ENCODE measurements at regions not wholly inside any gene's neighbourhood (a gene's known extent, or its start where the extent isn't known, plus 50 kb on each side); places are given as distances from the start of the nearest gene placed in this dataset.

DNA sequence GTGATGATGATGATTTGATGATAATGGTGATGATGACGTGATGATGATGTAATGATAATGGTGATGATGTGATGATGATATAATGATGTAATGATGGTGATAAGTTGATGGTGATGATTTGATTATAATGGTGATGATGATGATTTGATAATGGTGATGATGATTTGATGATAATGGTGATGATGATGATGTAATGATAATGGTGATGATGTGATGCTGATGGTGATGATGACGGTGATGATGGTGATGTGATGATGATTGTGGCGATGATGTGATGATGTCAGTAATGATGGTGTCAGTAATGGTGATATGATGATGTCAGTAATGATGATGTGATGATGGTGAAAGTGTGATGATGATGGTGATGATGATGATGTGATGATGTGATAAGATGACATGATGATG lies 613.4 kb downstream of the AACS start:
- Histone ChIP-seq H4K20me1 (ENCODE audit: low read depth, low read length) (no peaks in the 10 kb centered on the region), H3K36me3 (ENCODE audit: low read length) (no peaks in the 10 kb centered on the region), H3K9ac (ENCODE audit: low read length) (no peak overlapping the region), H3K4me2 (ENCODE audit: low read depth, low read length, poor library complexity, severe bottlenecking) (no peak overlapping the region), H3K27me3 (ENCODE audit: low read length) (no peaks in the 10 kb centered on the region), H3K79me2 (ENCODE audit: insufficient read depth, low read length) (no peaks in the 10 kb centered on the region), H3K4me3 (ENCODE audit: insufficient read depth, low read length, poor library complexity, severe bottlenecking) (no peak overlapping the region), H3K27ac (ENCODE audit: low read depth, low read length) (no peak overlapping the region), H2AFZ (ENCODE audit: low read depth, low read length, severe bottlenecking) (no peak overlapping the region), H3F3A (ENCODE audit: insufficient read depth) (no peaks in the 10 kb centered on the region), H3K9me3 (ENCODE audit: insufficient read depth, low read length) (no peaks in the 10 kb centered on the region), H3K9me2 (replicated peaks; ENCODE audit: insufficient read depth, low read length) (no peaks in the 10 kb centered on the region)
- TF ChIP-seq EZH2phosphoT487 (conservative IDR thresholded peaks at IDR 0.05; ENCODE audit: low read length) = no peak
- TF ChIP-seq, protein P1, sequence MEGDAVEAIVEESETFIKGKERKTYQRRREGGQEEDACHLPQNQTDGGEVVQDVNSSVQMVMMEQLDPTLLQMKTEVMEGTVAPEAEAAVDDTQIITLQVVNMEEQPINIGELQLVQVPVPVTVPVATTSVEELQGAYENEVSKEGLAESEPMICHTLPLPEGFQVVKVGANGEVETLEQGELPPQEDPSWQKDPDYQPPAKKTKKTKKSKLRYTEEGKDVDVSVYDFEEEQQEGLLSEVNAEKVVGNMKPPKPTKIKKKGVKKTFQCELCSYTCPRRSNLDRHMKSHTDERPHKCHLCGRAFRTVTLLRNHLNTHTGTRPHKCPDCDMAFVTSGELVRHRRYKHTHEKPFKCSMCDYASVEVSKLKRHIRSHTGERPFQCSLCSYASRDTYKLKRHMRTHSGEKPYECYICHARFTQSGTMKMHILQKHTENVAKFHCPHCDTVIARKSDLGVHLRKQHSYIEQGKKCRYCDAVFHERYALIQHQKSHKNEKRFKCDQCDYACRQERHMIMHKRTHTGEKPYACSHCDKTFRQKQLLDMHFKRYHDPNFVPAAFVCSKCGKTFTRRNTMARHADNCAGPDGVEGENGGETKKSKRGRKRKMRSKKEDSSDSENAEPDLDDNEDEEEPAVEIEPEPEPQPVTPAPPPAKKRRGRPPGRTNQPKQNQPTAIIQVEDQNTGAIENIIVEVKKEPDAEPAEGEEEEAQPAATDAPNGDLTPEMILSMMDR (IDR thresholded peaks at IDR 0.05; ENCODE audit: insufficient read depth, low read length, poor library complexity, severe bottlenecking) = no peak

DNA sequence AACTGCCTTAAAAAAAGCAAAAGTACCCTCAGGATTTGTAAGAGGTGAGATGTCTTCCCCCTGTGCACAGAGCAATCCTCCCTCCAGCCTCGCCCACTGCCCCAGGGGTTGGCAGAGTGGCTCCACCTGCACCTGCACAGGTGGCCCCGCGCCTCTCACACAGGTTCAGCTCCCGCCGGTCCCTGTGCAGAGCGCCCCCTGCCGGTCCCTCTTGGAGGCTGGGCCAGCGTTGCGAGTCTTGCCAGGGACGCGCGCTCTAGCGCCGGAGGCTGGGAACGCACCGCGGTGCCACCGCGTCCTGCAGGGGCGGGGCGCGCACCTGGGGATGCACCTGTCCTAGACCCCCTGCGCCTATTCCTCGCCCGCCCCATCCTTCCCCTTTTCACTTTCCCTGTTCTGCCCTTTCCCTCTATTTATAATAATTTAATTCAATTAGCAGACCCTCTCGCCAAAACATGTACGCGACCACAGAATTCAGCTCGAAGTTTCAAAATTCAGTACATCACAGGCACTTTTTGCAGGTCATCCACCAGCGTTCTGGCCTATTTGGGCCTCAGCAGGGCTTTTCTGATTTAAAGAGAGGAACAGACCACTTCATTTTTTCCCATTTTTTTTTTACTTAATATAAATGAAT lies 618.6 kb downstream of the AACS start:
- Histone ChIP-seq H3K9me3 (ENCODE audit: insufficient read depth, low read length) (no peaks in the 10 kb centered on the region), H3K27ac (ENCODE audit: low read depth, low read length) (no peak overlapping the region), H4K20me1 (ENCODE audit: low read depth, low read length) (no peaks in the 10 kb centered on the region), H3F3A (ENCODE audit: insufficient read depth) (no peaks in the 10 kb centered on the region), H3K9me2 (replicated peaks; ENCODE audit: insufficient read depth, low read length) (no peaks in the 10 kb centered on the region), H3K27me3 (ENCODE audit: low read length) (no peaks in the 10 kb centered on the region), H3K36me3 (ENCODE audit: low read length) (no peaks in the 10 kb centered on the region), H3K79me2 (ENCODE audit: insufficient read depth, low read length) (no peaks in the 10 kb centered on the region), H3K9ac (ENCODE audit: low read length) (no peak overlapping the region), H2AFZ (ENCODE audit: low read depth, low read length, severe bottlenecking) (no peak overlapping the region), H3K4me3 (ENCODE audit: insufficient read depth, low read length, poor library complexity, severe bottlenecking) (no peak overlapping the region), H3K4me2 (ENCODE audit: low read depth, low read length, poor library complexity, severe bottlenecking) (no peak overlapping the region)
- TF ChIP-seq, protein P1 (IDR thresholded peaks at IDR 0.05; ENCODE audit: insufficient read depth, low read length, poor library complexity, severe bottlenecking) = peak; percentile 89
- no peak for TF ChIP-seq EZH2phosphoT487 (conservative IDR thresholded peaks at IDR 0.05; ENCODE audit: low read length)

DNA sequence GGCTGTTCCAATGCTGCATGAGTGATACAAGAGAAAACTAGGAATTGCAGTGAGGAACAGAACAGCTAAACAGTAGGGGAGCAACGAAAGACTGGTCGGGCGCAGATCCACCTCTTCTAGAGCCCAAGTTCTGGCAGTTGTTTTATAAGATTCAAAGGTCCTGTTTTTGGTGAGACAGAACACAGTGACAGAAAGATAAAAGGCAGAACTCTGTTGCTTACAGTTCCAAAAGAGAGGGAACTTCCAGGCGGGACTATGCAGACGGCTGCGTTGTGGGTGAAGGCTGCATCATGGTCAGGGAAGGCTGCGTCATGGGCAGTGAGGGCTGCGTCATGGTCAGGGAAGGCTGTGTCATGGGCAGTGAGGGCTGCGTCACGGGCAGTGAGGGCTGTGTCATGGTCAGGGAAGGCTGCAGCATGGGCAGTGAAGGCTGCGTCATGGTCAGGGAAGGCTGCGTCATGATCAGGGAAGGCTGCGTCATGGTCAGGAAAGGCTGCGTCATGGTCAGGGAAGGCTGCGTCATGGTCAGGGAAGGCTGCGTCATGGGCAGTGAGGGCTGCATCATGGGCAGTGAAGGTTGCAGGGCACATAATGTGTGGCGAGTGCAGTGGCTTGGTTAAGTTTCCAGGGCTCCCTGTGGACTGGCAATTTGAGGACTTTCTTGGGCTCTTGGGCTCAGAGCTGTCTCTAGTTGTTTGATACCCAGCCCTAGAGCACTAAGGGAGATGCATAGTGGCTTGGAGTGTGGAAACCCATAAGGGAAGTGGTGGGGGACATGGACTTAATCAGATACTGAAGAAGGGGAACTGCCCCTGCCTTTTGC lies 619.9 kb downstream of the AACS start:
- Histone ChIP-seq H3K27ac (ENCODE audit: low read depth, low read length) (no peak overlapping the region), H3K9ac (ENCODE audit: low read length) (no peak overlapping the region), H3F3A (ENCODE audit: insufficient read depth) (no peaks in the 10 kb centered on the region), H3K9me3 (ENCODE audit: insufficient read depth, low read length) (no peaks in the 10 kb centered on the region), H3K9me2 (replicated peaks; ENCODE audit: insufficient read depth, low read length) (no peaks in the 10 kb centered on the region), H4K20me1 (ENCODE audit: low read depth, low read length) (no peaks in the 10 kb centered on the region), H2AFZ (ENCODE audit: low read depth, low read length, severe bottlenecking) (no peak overlapping the region), H3K36me3 (ENCODE audit: low read length) (no peaks in the 10 kb centered on the region), H3K27me3 (ENCODE audit: low read length) (no peaks in the 10 kb centered on the region), H3K79me2 (ENCODE audit: insufficient read depth, low read length) (no peaks in the 10 kb centered on the region), H3K4me2 (ENCODE audit: low read depth, low read length, poor library complexity, severe bottlenecking) (no peak overlapping the region), H3K4me3 (ENCODE audit: insufficient read depth, low read length, poor library complexity, severe bottlenecking) (no peak overlapping the region)
- no peak for TF ChIP-seq EZH2phosphoT487 (conservative IDR thresholded peaks at IDR 0.05; ENCODE audit: low read length)
- TF ChIP-seq, protein P1 (IDR thresholded peaks at IDR 0.05; ENCODE audit: insufficient read depth, low read length, poor library complexity, severe bottlenecking) = no peak
